ENCODE measurements at regions not wholly inside any gene's neighbourhood (a gene's known extent, or its start where the extent isn't known, plus 50 kb on each side); places are given as distances from the start of the nearest gene placed in this dataset.
A peak's percentile ranks its signal among the peaks of the same experiment; 100 is the strongest.
"Not testable (repeated sequence)": the region's sequence is repeated elsewhere in the genome, so short reads cannot be mapped to it uniquely, and the experiment has no call there.

DNA sequence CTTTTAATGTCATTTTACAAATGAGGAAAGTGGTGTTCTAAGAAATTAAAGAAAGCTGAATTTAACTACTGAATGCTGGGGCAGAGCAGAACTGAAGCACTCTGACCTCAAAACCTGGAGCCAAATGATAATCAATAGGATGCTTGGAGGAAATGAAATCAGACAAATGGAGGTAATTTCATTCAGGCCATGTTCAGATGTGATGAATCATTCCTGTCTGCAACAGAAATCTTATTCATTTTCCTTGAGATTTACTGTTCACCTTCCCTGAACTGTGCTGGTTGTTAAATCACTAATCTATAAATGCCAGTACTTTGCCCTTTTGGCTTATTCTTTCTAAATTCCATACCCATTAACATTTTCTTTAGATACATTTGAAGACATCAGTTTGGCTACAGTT is 85.6 kb upstream of the SNX7 start:
- DNase-seq, result no peak

DNA sequence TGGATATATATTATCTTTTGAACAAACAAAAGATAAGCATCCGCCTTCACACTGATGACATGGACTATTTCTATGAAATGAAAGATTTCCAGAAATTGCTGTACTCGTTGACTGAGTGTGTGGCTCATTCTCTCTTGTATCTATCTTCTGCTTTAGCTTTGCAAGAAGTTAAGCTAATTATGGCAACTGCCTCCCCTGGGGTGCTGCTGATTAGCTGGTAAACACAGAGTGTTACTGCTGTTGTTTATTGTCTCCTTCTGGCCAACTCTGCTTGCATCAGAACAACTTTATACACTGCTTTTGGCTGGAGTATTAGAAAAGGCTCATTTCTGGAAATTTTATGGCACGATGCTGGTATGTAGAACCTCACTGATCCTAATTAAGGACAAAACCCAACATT is 95.6 kb upstream of the SNX7 start:
- no peak for DNase-seq

DNA sequence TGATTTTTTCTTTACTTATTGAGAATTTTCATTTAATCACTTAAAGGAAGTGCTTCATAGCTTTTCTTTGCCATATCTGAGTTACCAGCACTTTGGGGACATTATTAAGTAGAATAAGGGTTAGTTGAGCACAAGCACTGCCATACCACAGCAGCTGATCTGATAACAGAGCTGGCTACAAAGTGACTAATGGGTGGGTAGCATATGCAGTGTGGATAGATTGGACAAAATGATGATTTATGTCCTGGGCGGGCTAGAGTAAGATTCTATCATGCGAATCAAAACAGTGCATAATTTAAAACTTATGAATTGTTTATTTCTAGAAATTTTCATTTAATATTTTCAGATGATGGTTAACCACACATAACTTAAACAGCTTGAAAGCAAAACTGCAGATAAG is 102.2 kb upstream of the SNX7 start:
- no peak for DNase-seq

DNA sequence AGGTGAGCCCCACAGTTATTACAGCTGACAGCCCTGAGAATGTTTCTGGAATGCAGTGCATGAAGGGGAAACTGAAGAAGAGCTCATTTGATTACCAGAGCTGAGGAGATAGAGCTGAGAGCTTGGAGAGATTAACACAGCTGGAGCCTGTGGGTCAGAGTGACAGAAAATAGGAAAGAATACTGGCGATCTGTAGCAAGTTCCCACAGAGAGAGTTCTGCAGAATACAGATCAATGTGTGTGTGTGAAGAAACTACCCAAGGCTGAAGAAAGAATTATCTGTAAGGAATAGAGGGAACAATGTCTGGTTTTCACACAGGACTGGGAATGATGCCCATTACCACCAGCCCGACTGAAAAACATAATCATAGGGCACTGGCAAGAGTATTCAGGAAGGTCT is 103.6 kb upstream of the SNX7 start:
- no peak for DNase-seq

GRCh38 chr1:98556521-98557158 is 104.9 kb upstream of the SNX7 start:
- peak; percentile 10 for DNase-seq

GRCh38 chr1:98555814-98556213 is 105.7 kb upstream of the SNX7 start:
- DNase-seq, result no peak

- not testable (repeated sequence) for DNase-seq
Measured at GRCh38 chr1:98552576-98553074, 108.9 kb upstream of the SNX7 start.

DNA sequence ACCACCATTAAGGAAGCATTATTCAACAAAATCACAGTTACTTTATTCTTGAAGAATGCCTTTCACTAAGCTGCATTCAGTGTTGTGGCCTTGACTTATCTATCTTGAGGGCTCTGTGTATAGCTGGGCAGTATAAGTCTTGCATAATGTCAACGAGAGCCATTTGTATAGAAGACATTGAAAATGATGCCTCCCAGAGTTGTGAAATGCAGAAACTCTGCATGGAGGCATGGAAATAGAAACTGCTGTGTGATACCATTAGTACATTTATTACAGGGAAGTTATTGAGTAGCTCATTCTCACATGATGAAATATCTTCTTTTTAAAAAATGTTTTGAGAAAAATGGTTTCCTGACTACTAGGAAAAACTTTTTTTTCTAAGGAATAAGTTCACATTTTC is 111.4 kb upstream of the SNX7 start:
- DNase-seq, result no peak

DNA sequence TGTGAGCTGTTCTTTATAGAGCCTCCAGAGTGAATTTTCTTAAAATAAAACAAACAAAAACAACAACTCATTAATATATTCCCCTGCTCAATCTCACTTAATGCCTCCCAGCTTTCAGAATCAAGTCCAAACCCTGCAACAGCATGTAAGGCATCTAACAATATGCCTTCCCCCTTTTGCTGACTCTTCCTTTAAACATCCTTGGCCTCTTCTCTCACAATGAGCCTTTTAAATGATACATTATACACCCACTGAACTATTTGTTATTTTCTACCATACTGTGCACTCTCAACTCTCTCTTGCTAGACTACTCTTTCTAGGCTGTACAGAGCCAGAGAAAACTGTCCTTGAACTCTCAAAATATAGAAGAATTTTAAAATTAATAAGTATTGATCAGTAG is 115.2 kb upstream of the SNX7 start:
- DNase-seq, result no peak

- no peak for DNase-seq
Measured at GRCh38 chr1:98538106-98538505, 123.4 kb upstream of the SNX7 start.

- no peak for DNase-seq
Measured at GRCh38 chr1:98523256-98523655, 138.3 kb upstream of the SNX7 start.

DNA sequence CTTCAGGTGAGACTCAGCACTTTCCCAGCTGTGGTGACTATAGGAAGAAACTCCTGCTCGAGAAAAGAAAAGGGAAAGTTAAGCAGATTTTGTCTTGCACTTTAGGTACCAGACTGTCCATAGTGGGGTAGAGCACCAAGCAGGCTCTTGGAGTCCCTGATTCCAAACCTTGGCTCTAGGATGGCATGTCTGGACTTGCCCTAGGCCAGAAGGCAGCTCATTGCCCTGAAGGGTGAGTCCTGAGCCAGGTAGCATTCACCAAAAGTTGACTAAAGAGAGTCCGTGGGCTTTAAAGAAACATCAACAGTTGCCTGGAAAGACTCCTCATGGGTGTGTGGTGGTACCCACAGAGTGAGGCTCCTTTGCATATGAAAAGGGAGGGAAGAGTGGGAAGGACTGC is 145.2 kb upstream of the SNX7 start:
- DNase-seq, result no peak

DNA sequence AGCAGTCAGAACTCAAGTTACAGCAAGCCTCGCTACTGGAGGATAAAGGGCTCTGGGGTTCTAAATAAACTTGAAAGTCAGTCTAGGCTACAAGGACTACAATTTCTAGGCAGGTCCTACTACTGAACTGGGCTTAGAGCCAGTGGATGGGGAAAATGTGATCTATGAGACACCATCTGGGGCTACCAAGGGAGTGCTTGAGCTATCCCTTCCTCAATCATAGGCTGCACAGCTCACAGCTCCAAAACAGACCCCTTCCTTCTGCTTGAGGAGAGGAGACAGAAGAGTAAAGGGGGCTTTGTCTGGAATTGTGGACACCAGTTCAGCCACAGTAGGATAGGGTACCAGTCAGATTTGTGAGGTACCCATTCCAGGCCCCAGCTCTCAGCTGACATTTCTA is 145.8 kb upstream of the SNX7 start:
- DNase-seq, result no peak

GRCh38 chr1:98512216-98512615 is 149.3 kb upstream of the SNX7 start:
- DNase-seq, result not testable (repeated sequence)

GRCh38 chr1:98503771-98504170 is 157.8 kb upstream of the SNX7 start:
- no peak for DNase-seq

- DNase-seq, result no peak
Measured at GRCh38 chr1:98502937-98503336, 158.6 kb upstream of the SNX7 start.

GRCh38 chr1:98500324-98500723 is 161.2 kb upstream of the SNX7 start:
- DNase-seq, result no peak

GRCh38 chr1:98498651-98499050 is 162.9 kb upstream of the SNX7 start:
- no peak for DNase-seq

GRCh38 chr1:98497497-98497896 is 164.0 kb upstream of the SNX7 start:
- no peak for DNase-seq

GRCh38 chr1:98496256-98496995 is 165.1 kb upstream of the SNX7 start:
- no peak for DNase-seq

DNA sequence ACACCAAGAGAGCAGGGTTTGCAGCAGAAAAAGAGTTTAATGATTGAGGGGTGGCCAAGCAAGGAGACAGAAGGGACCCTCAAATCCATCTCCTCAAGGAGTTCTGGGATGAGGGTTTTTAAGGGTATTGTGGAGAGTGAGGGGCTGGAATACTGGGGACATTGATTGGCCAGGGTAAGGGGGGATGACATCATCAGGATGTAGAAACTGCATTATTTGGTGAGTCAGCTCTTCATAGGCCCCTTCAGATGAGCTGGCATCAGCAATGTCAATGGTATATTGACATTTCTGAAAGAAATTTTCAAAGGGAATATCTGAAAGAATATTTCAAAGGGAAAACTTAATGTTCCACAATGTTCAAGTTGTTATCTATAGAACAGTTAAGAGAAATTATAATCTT is 168.1 kb upstream of the SNX7 start:
- DNase-seq, result no peak

GRCh38 chr1:98490099-98490498 is 171.4 kb upstream of the SNX7 start:
- no peak for DNase-seq

- no peak for DNase-seq
Measured at GRCh38 chr1:98487620-98488019, 173.9 kb upstream of the SNX7 start.

DNA sequence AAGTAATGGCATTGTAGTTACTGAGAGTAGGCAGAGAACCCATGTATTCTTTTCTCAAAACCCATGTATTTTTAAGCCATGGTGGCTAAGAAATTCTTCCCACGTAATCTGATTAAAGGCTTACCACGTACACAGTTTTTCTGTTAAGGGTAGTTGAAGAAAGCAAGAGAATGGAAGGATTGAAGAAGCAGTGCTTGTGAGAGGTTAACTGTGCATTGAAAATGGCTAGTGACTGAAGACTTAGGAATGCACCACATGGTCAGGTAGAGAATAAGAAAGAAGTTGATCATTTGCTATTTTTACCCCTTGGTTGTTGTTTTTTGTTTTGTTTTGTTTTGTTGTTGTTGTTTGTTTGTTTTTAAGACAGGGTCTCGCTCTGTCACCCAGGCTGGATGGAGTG is 178.9 kb upstream of the SNX7 start:
- no peak for DNase-seq

DNA sequence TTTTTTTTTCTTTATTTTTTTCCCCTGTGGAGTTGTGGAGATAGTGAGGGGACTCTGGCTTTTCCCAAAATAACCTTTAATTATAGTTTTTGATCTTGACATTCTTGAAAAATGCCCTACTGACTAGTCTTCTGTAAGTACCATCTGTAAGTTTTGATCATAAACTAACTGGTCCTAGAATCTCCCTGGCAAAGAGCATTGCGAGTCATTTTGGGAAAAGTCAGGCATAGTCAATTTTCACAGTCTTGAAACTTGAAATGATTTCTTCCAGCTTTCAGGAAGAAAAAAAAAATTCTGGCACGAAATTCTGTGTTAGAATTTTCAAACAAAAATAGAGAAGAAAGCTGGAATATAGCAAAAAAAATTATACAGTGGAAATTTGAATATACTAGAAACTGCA is 181.2 kb upstream of the SNX7 start:
- DNase-seq, result no peak

All from NCI-H748 treated with DMSO at 0.1 percent for 48 hours (cell line).